Upper lobe of left lung (tissue), 4 donors: ENCODE measurements at regions not wholly inside any gene's neighbourhood (a gene's known extent, or its start where the extent isn't known, plus 50 kb on each side); places are given as distances from the start of the nearest gene placed in this dataset.

Source experiments
- EP300 ChIP-seq, 4 donors: sonication (generic); formaldehyde crosslinking; IDR thresholded peaks; one replicate each; pipeline ENCODE4 v1.5.1; 2017; ENCODE audit warnings: antibody characterized with exemption in 4 of 4, control low read depth in 2 of 4
- POLR2A ChIP-seq, 4 donors: fragments of 450-650 bp; IDR thresholded peaks; one replicate each; pipeline ENCODE4 v1.5.1; 2016 to 2017; ENCODE audit warnings: antibody characterized with exemption in 4 of 4, mild to moderate bottlenecking in 2 of 4
- POLR2AphosphoS5 ChIP-seq, 2 donors: sonication (generic); formaldehyde crosslinking; IDR thresholded peaks; one replicate each; pipeline ENCODE4 v1.5.1; 2017; ENCODE audit warnings: antibody characterized with exemption in 2 of 2

- TF ChIP-seq EP300 (IDR thresholded peaks at IDR 0.05) = no peak
- no peak for TF ChIP-seq POLR2AphosphoS5 (IDR thresholded peaks at IDR 0.05)
- no peak for TF ChIP-seq POLR2A (IDR thresholded peaks at IDR 0.05)
Observed at GRCh38 chr19:33914599-33914998, 117.9 kb downstream of the KCTD15 start.
